GM23338 (cell line): ENCODE measurements at regions not wholly inside any gene's neighbourhood (a gene's known extent, or its start where the extent isn't known, plus 50 kb on each side); places are given as distances from the start of the nearest gene placed in this dataset.
A peak's percentile ranks its signal among the peaks of the same experiment; 100 is the strongest.

Experiments used
- ATAC-seq: fragments of 200-7000 bp; cut with Tn5 transposase; 3 replicates; pipeline ENCODE4 v1.9.1; 2020
- DNase-seq: peaks from one replicate; pipeline ENCODE4 v3.0.0-alpha.2; 2015; ENCODE audit warnings: low spot score
- H2AFZ ChIP-seq: fragments of 200-600 bp; sonication (generic); 2 replicates; pipeline ENCODE4 v1.8.0; 2016; ENCODE audit warnings: antibody characterized with exemption, mild to moderate bottlenecking, moderate library complexity
- H3F3A ChIP-seq: fragments of 200-600 bp; sonication (generic); replicated peaks from 2 replicates; pipeline ENCODE4 v1.8.0; 2017; ENCODE audit warnings: antibody characterized with exemption, mixed run types, low read depth
- H3K27ac ChIP-seq: fragments of 200-600 bp; sonication (generic); 2 replicates; pipeline ENCODE4 v1.6.1; 2016; ENCODE audit warnings: low read depth
- H3K27me3 ChIP-seq: fragments of 200-600 bp; sonication (generic); 2 replicates; pipeline ENCODE4 v1.8.0; 2016; ENCODE audit warnings: mild to moderate bottlenecking, mixed run types, moderate library complexity; ENCODE audit not compliant: insufficient read depth
- H3K36me3 ChIP-seq: fragments of 200-600 bp; sonication (generic); 2 replicates; pipeline ENCODE4 v1.8.0; 2016; ENCODE audit warnings: mild to moderate bottlenecking; ENCODE audit not compliant: insufficient read depth
- H3K4me1 ChIP-seq: fragments of 200-600 bp; sonication (generic); 2 replicates; pipeline ENCODE4 v1.8.0; 2016; ENCODE audit warnings: mild to moderate bottlenecking, moderate library complexity; ENCODE audit not compliant: insufficient read depth
- H3K4me2 ChIP-seq: fragments of 200-600 bp; sonication (generic); 2 replicates; pipeline ENCODE4 v1.7.1; 2017; ENCODE audit warnings: mixed run types
- H3K4me3 ChIP-seq: fragments of 200-600 bp; sonication (generic); 2 replicates; pipeline ENCODE4 v1.6.1; 2016; ENCODE audit warnings: mixed run types
- H3K79me2 ChIP-seq: fragments of 200-600 bp; sonication (generic); replicated peaks from 2 replicates; pipeline ENCODE4 v1.8.0; 2017; ENCODE audit warnings: mild to moderate bottlenecking; ENCODE audit not compliant: insufficient read depth
- H3K9me2 ChIP-seq: fragments of 200-600 bp; sonication (generic); 2 replicates; pipeline ENCODE4 v1.8.0; 2017; ENCODE audit not compliant: insufficient read depth
- H4K20me1 ChIP-seq: fragments of 200-600 bp; sonication (generic); replicated peaks from 2 replicates; pipeline ENCODE4 v1.8.0; 2017; ENCODE audit warnings: mild to moderate bottlenecking; ENCODE audit not compliant: insufficient read depth
- H3K27ac Mint-ChIP-seq: 2 replicates; pipeline ENCODE4 v1.8.0; 2020; ENCODE audit warnings: inconsistent platforms, mild to moderate bottlenecking, moderate library complexity, mixed read lengths
- H3K27me3 Mint-ChIP-seq: 3 replicates; pipeline ENCODE4 v1.8.0; 2022; ENCODE audit warnings: low read depth, mild to moderate bottlenecking, moderate library complexity, mixed read lengths, inconsistent platforms; ENCODE audit not compliant: insufficient read depth, poor library complexity
- H3K36me3 Mint-ChIP-seq: 3 replicates; pipeline ENCODE4 v1.8.0; 2021; ENCODE audit warnings: low read depth, mild to moderate bottlenecking, inconsistent platforms, moderate library complexity, mixed read lengths
- H3K4me1 Mint-ChIP-seq: 3 replicates; pipeline ENCODE4 v1.8.0; 2020; ENCODE audit warnings: mild to moderate bottlenecking, inconsistent platforms, mixed read lengths
- H3K4me3 Mint-ChIP-seq: 3 replicates; pipeline ENCODE4 v1.8.0; 2021; ENCODE audit warnings: moderate library complexity, mild to moderate bottlenecking, inconsistent platforms, mixed read lengths
- H3K9me3 Mint-ChIP-seq: 3 replicates; pipeline ENCODE4 v1.8.0; 2020; ENCODE audit warnings: moderate library complexity, mild to moderate bottlenecking, inconsistent platforms, mixed read lengths
- CREB1 ChIP-seq: fragments of 250-450 bp; sonication (Bioruptor Pico); IDR thresholded peaks from 2 replicates; pipeline ENCODE4 v1.5.0; 2020; ENCODE audit warnings: low read depth, mild to moderate bottlenecking, moderate library complexity
- EZH2 ChIP-seq: fragments of 200-600 bp; sonication (generic); IDR thresholded peaks from one replicate; pipeline ENCODE4 v1.8.0; 2017; ENCODE audit warnings: antibody characterized with exemption, mild to moderate bottlenecking, low read depth; ENCODE audit not compliant: unreplicated experiment
- JUNB ChIP-seq: IDR thresholded peaks from one replicate; pipeline ENCODE4 v1.6.1; 2016; ENCODE audit warnings: antibody characterized with exemption; ENCODE audit not compliant: unreplicated experiment
- NANOG ChIP-seq: IDR thresholded peaks from 2 replicates; pipeline ENCODE4 v1.6.1; 2016; ENCODE audit warnings: antibody characterized with exemption, borderline replicate concordance
- STAT1 ChIP-seq: IDR thresholded peaks from one replicate; pipeline ENCODE4 v1.6.1; 2016; ENCODE audit warnings: antibody characterized with exemption; ENCODE audit not compliant: unreplicated experiment
- ZNF114 ChIP-seq: fragments of 250-450 bp; sonication (Bioruptor Pico); IDR thresholded peaks from 2 replicates; pipeline ENCODE4 v1.5.0; 2020; ENCODE audit warnings: mild to moderate bottlenecking, moderate library complexity
- ZNF331 ChIP-seq: fragments of 250-450 bp; sonication (Bioruptor Pico); IDR thresholded peaks from 2 replicates; pipeline ENCODE4 v1.5.0; 2020; ENCODE audit warnings: low read depth, mild to moderate bottlenecking, moderate library complexity
- TF ChIP-seq, protein P1 (sequence below): IDR thresholded peaks from 2 replicates; pipeline ENCODE4 v1.6.1; 2016; ENCODE audit warnings: antibody characterized with exemption
- TF ChIP-seq, protein P2 (sequence below): IDR thresholded peaks from one replicate; pipeline ENCODE4 v1.6.1; 2018; ENCODE audit warnings: antibody characterized with exemption; ENCODE audit not compliant: unreplicated experiment
- TF ChIP-seq, protein P3 (sequence below), 2 experiments: fragments of 200-600 bp in 1 of 2; sonication (generic) in 1 of 2; conservative IDR thresholded peaks; 2 replicates each; pipeline versions ENCODE4 v1.5.1 to v1.6.1; 2016 to 2017; ENCODE audit warnings: antibody characterized with exemption in 2 of 2, low read depth in 2 of 2, mild to moderate bottlenecking in 2 of 2, moderate library complexity in 1 of 2
- TF ChIP-seq, protein P4 (sequence below): fragments of 250-450 bp; sonication (Bioruptor Pico); IDR thresholded peaks from 2 replicates; pipeline ENCODE4 v1.5.0; 2020; ENCODE audit warnings: mild to moderate bottlenecking, moderate library complexity

DNA sequence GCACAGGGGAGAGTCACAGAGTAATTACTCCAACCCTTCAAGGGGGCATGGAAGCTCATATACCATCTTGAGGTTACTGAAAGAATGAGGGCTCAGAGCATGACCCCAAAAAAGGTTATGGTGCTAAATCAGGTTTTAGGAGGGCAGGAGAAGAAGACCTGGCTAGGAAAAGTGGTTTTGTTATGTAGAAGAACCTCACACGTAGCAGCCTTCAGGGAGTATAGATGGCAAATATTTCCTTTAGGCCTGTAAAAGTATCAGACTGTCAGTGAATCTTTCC is 102.0 kb upstream of the PDE5A start:
- H3K27me3 Mint-ChIP-seq: no peaks in the 10 kb centered on the region
- H3F3A ChIP-seq: no peaks in the 10 kb centered on the region
- peaks cover 13% of the 10 kb centered on the region for H3K4me1 ChIP-seq
- peaks cover 5% of the 10 kb centered on the region; the same call in 1 of the 2 replicates for H3K9me2 ChIP-seq
- no peaks in the 10 kb centered on the region for H3K27me3 ChIP-seq
- TF ChIP-seq, protein P1, sequence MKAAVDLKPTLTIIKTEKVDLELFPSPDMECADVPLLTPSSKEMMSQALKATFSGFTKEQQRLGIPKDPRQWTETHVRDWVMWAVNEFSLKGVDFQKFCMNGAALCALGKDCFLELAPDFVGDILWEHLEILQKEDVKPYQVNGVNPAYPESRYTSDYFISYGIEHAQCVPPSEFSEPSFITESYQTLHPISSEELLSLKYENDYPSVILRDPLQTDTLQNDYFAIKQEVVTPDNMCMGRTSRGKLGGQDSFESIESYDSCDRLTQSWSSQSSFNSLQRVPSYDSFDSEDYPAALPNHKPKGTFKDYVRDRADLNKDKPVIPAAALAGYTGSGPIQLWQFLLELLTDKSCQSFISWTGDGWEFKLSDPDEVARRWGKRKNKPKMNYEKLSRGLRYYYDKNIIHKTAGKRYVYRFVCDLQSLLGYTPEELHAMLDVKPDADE: no peak
- TF ChIP-seq, protein P2, sequence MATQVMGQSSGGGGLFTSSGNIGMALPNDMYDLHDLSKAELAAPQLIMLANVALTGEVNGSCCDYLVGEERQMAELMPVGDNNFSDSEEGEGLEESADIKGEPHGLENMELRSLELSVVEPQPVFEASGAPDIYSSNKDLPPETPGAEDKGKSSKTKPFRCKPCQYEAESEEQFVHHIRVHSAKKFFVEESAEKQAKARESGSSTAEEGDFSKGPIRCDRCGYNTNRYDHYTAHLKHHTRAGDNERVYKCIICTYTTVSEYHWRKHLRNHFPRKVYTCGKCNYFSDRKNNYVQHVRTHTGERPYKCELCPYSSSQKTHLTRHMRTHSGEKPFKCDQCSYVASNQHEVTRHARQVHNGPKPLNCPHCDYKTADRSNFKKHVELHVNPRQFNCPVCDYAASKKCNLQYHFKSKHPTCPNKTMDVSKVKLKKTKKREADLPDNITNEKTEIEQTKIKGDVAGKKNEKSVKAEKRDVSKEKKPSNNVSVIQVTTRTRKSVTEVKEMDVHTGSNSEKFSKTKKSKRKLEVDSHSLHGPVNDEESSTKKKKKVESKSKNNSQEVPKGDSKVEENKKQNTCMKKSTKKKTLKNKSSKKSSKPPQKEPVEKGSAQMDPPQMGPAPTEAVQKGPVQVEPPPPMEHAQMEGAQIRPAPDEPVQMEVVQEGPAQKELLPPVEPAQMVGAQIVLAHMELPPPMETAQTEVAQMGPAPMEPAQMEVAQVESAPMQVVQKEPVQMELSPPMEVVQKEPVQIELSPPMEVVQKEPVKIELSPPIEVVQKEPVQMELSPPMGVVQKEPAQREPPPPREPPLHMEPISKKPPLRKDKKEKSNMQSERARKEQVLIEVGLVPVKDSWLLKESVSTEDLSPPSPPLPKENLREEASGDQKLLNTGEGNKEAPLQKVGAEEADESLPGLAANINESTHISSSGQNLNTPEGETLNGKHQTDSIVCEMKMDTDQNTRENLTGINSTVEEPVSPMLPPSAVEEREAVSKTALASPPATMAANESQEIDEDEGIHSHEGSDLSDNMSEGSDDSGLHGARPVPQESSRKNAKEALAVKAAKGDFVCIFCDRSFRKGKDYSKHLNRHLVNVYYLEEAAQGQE: no peak
- no peak for TF ChIP-seq STAT1
- TF ChIP-seq NANOG: no peak
- no peak for TF ChIP-seq ZNF114 (CRISPR knock-in tag)
- TF ChIP-seq, protein P3, sequence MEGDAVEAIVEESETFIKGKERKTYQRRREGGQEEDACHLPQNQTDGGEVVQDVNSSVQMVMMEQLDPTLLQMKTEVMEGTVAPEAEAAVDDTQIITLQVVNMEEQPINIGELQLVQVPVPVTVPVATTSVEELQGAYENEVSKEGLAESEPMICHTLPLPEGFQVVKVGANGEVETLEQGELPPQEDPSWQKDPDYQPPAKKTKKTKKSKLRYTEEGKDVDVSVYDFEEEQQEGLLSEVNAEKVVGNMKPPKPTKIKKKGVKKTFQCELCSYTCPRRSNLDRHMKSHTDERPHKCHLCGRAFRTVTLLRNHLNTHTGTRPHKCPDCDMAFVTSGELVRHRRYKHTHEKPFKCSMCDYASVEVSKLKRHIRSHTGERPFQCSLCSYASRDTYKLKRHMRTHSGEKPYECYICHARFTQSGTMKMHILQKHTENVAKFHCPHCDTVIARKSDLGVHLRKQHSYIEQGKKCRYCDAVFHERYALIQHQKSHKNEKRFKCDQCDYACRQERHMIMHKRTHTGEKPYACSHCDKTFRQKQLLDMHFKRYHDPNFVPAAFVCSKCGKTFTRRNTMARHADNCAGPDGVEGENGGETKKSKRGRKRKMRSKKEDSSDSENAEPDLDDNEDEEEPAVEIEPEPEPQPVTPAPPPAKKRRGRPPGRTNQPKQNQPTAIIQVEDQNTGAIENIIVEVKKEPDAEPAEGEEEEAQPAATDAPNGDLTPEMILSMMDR (conservative IDR thresholded peaks at IDR 0.05; ENCODE audit: low read depth in 2 of 2): no peak
- no peak for TF ChIP-seq ZNF331 (CRISPR knock-in tag)
- TF ChIP-seq EZH2: no peak
- TF ChIP-seq, protein P4, sequence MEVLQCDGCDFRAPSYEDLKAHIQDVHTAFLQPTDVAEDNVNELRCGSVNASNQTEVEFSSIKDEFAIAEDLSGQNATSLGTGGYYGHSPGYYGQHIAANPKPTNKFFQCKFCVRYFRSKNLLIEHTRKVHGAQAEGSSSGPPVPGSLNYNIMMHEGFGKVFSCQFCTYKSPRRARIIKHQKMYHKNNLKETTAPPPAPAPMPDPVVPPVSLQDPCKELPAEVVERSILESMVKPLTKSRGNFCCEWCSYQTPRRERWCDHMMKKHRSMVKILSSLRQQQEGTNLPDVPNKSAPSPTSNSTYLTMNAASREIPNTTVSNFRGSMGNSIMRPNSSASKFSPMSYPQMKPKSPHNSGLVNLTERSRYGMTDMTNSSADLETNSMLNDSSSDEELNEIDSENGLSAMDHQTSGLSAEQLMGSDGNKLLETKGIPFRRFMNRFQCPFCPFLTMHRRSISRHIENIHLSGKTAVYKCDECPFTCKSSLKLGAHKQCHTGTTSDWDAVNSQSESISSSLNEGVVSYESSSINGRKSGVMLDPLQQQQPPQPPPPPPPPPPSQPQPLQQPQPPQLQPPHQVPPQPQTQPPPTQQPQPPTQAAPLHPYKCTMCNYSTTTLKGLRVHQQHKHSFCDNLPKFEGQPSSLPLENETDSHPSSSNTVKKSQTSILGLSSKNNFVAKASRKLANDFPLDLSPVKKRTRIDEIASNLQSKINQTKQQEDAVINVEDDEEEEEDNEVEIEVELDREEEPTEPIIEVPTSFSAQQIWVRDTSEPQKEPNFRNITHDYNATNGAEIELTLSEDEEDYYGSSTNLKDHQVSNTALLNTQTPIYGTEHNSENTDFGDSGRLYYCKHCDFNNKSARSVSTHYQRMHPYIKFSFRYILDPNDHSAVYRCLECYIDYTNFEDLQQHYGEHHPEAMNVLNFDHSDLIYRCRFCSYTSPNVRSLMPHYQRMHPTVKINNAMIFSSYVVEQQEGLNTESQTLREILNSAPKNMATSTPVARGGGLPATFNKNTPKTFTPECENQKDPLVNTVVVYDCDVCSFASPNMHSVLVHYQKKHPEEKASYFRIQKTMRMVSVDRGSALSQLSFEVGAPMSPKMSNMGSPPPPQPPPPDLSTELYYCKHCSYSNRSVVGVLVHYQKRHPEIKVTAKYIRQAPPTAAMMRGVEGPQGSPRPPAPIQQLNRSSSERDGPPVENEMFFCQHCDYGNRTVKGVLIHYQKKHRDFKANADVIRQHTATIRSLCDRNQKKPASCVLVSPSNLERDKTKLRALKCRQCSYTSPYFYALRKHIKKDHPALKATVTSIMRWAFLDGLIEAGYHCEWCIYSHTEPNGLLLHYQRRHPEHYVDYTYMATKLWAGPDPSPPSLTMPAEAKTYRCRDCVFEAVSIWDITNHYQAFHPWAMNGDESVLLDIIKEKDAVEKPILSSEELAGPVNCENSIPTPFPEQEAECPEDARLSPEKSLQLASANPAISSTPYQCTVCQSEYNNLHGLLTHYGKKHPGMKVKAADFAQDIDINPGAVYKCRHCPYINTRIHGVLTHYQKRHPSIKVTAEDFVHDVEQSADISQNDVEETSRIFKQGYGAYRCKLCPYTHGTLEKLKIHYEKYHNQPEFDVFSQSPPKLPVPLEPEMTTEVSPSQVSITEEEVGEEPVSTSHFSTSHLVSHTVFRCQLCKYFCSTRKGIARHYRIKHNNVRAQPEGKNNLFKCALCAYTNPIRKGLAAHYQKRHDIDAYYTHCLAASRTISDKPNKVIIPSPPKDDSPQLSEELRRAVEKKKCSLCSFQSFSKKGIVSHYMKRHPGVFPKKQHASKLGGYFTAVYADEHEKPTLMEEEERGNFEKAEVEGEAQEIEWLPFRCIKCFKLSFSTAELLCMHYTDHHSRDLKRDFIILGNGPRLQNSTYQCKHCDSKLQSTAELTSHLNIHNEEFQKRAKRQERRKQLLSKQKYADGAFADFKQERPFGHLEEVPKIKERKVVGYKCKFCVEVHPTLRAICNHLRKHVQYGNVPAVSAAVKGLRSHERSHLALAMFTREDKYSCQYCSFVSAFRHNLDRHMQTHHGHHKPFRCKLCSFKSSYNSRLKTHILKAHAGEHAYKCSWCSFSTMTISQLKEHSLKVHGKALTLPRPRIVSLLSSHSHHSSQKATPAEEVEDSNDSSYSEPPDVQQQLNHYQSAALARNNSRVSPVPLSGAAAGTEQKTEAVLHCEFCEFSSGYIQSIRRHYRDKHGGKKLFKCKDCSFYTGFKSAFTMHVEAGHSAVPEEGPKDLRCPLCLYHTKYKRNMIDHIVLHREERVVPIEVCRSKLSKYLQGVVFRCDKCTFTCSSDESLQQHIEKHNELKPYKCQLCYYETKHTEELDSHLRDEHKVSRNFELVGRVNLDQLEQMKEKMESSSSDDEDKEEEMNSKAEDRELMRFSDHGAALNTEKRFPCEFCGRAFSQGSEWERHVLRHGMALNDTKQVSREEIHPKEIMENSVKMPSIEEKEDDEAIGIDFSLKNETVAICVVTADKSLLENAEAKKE: no peak
- no peak for TF ChIP-seq JUNB
- TF ChIP-seq CREB1 (CRISPR knock-in tag): no peak
- H2AFZ ChIP-seq: peak overlapping the region; percentile 33; the same call in 1 of the 2 replicates
- H3K9me3 Mint-ChIP-seq: 0 out of 3 replicates have a peak, but pooled peaks cover 3% of the 10 kb centered on the region
- H3K4me3 ChIP-seq: no peak overlapping the region
- no peak overlapping the region for H3K4me3 Mint-ChIP-seq
- no peaks in the 10 kb centered on the region for H3K79me2 ChIP-seq
- H3K4me2 ChIP-seq: no peak overlapping the region
- no peaks in the 10 kb centered on the region for H4K20me1 ChIP-seq
- ATAC-seq (no peak), DNase-seq (peak; percentile 10)
- H3K36me3 Mint-ChIP-seq: no peaks in the 10 kb centered on the region
- no peaks in the 10 kb centered on the region for H3K36me3 ChIP-seq
- no peak overlapping the region; the same call in 1 of the 2 replicates for H3K27ac Mint-ChIP-seq
- peaks cover 23% of the 10 kb centered on the region; the same call in 2 of the 3 replicates for H3K4me1 Mint-ChIP-seq
- H3K27ac ChIP-seq: no peak overlapping the region
